Bronchial epithelial cell (primary cell): ENCODE measurements at regions not wholly inside any gene's neighbourhood (a gene's known extent, or its start where the extent isn't known, plus 50 kb on each side); places are given as distances from the start of the nearest gene placed in this dataset.
A peak's percentile ranks its signal among the peaks of the same experiment; 100 is the strongest.

Experiments
- DNase-seq: peaks from one replicate; pipeline ENCODE4 v3.0.0-alpha.2; 2010; ENCODE audit warnings: low read depth
- FAIRE-seq: peaks from 2 replicates; lab custom pipeline; 2011; peaks lifted over from hg19 to GRCh38; lab: Jason Lieb, UNC
- H3K27me3 ChIP-seq: 2 replicates; pipeline ENCODE4 v1.5.1; 2011; ENCODE audit warnings: low read length; ENCODE audit not compliant: control insufficient read depth, insufficient read depth
- H3K36me3 ChIP-seq: 2 replicates; pipeline ENCODE4 v1.5.1; 2011; ENCODE audit warnings: low read length; ENCODE audit not compliant: control insufficient read depth, insufficient read depth
- H3K4me3 ChIP-seq: 2 replicates; pipeline ENCODE4 v1.5.1; 2011; ENCODE audit warnings: mild to moderate bottlenecking, low read depth, low read length, control low read depth
- TF ChIP-seq, protein P1 (sequence below): IDR thresholded peaks from 2 replicates; pipeline ENCODE4 v1.5.1; 2011; ENCODE audit warnings: mild to moderate bottlenecking, moderate library complexity, low read length, control low read depth, inconsistent platforms; ENCODE audit not compliant: insufficient read depth, severe bottlenecking

DNA sequence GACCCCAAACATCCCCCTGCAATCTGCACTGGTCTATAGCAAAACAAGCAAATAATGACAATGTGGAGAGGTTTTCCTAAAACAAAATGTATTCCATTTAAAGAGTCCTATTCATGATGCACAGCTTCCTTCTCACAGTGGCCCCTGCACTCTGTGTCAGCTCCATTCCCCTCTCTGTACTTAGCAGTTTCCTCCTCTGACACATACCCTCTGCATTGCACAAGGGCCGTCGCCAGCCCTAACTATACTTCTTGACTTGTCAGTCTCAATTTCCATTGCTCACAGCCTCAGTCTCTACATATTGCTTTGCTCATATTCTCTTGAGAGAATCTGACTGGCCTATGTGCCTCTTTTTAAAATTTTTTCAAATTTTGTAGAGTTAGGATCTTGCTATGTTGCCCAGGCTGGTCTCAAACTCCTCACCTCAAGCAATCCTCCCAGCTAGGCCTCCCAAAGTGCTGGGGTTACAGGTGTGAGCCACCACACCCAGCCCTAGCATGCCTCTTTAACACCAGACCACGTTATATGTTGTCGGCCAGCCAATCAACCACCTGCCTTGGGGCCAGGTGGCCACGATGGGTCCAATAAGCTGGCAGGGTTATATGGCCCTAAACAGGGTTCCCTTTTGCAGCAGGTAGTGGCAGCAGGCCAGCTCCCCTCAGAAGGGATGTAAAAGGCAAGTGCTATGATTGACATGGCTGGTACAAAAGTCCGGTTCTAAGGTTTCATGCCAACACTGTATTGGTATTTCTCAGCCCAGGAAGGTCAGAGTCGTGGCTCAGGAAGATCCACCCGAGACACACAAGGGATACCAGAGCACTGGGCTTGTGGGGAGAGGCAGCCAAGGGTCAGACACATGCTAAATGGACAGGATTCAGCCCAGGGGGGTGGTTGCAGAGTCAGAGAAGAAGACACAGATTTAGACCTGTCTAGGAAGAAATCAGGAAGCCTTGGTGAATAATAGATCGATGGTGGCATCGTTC lies 59.0 kb upstream of the SMAD3 start:
- H3K4me3 ChIP-seq = no peak overlapping the region
- TF ChIP-seq, protein P1, sequence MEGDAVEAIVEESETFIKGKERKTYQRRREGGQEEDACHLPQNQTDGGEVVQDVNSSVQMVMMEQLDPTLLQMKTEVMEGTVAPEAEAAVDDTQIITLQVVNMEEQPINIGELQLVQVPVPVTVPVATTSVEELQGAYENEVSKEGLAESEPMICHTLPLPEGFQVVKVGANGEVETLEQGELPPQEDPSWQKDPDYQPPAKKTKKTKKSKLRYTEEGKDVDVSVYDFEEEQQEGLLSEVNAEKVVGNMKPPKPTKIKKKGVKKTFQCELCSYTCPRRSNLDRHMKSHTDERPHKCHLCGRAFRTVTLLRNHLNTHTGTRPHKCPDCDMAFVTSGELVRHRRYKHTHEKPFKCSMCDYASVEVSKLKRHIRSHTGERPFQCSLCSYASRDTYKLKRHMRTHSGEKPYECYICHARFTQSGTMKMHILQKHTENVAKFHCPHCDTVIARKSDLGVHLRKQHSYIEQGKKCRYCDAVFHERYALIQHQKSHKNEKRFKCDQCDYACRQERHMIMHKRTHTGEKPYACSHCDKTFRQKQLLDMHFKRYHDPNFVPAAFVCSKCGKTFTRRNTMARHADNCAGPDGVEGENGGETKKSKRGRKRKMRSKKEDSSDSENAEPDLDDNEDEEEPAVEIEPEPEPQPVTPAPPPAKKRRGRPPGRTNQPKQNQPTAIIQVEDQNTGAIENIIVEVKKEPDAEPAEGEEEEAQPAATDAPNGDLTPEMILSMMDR = no peak
- no peaks in the 10 kb centered on the region for H3K27me3 ChIP-seq
- DNase-seq (peak; percentile 33), FAIRE-seq (no peak)
- no peaks in the 10 kb centered on the region for H3K36me3 ChIP-seq

DNA sequence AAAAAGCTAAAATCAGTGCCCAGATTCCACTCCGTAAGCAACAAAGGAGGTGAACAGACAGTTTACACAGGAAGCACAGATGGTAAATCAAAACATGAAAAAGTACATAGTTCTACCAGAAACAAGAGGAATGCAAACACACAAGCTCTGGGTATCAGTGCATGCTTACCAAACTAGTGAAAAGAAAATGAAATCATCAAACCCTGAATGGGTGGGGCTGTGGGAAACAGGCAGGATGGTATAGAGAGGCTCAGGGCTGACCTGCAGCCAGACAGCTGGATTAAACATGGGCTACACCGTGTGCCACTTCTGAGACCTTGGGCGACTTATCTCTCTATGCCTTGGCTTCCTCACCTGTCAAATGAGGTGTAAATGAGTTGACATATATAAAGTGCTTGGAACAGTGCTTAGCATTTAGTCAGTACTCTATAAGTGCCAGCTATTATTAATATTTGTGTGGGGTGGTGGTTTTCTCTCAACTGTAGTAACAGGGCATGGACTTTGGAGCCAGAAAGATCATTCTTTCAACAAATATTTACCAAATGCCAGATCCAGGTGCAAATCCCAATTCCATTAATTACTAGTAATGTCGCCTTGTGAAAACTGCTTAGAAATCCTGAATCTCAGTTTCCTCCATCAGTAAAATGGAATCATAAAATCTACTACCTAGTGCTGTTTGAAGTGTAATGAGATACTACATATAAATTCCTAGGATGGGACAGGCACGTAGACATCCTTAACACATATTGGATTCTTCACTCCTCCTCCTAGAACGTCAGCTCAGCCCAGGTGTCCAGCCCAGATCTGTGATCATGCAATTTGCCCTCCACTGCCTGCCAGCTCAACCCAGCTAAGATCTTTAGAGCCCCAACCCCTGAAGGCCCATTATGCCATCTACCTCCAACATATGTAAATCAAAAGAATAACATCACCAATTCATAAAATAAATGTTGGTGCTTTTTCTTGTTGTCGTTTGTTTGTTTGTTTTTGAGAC lies 55.5 kb upstream of the SMAD3 start:
- TF ChIP-seq, protein P1 = no peak
- DNase-seq (no peak), FAIRE-seq (no peak)
- no peak overlapping the region for H3K4me3 ChIP-seq
- no peaks in the 10 kb centered on the region for H3K27me3 ChIP-seq
- no peaks in the 10 kb centered on the region for H3K36me3 ChIP-seq

DNA sequence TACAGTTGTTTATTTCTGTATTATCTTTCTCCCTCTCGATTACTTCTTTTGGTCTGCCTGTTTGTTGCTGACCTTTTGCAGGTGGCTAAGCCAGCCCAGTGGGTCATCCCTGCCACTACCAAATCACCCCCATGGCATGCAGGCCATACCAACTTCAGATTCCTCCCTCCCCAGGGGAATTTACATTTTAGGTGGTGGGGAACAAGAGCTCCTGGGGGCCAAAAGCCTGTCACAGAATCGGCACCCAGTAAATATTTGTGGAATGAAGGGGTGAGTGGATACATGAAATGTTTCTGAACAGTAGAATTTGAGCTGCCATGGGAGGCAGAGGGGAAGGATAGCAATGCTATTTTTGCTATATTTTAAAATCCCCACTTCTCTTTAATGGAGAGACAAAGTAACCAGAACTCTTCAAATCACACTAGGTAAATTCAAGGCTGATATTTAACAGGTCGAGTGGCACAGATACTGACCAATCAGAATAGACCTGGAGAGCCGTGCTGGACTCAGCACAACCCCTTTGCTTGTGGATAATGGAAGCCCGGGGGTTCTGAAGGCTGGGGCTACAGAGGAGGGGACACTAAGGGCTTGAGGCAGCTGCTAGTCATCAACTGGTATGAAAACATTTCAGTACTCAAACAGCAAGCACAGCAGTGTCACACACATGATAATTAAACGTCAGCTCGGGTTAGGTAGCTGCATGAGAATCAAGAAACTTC lies 54.3 kb upstream of the SMAD3 start:
- Histone ChIP-seq H3K36me3 (no peaks in the 10 kb centered on the region), H3K4me3 (no peak overlapping the region), H3K27me3 (no peaks in the 10 kb centered on the region)
- TF ChIP-seq, protein P1 = no peak
- DNase-seq (no peak), FAIRE-seq (no peak)

DNA sequence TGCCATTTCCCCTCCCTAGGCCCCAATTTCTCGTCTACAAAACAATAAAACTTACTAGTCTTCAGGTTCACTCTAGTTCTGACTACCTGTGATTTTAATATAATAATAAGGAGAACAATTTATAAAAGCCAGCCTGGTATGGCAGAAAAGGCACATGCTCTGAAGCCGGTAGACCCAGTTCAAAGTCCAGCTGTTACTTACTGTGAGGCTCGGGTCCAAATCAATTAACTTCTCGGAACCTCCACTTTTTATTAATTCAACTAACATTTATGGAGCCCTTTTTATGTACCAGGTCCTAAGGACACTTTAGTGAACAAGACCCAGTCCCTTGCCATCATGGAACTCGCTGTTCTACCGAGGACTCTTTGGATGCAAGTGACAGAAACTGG lies 53.8 kb upstream of the SMAD3 start:
- TF ChIP-seq, protein P1 = no peak
- FAIRE-seq = no peak
- DNase-seq = no peak
- Histone ChIP-seq H3K27me3 (no peaks in the 10 kb centered on the region), H3K36me3 (no peaks in the 10 kb centered on the region), H3K4me3 (no peak overlapping the region)

DNA sequence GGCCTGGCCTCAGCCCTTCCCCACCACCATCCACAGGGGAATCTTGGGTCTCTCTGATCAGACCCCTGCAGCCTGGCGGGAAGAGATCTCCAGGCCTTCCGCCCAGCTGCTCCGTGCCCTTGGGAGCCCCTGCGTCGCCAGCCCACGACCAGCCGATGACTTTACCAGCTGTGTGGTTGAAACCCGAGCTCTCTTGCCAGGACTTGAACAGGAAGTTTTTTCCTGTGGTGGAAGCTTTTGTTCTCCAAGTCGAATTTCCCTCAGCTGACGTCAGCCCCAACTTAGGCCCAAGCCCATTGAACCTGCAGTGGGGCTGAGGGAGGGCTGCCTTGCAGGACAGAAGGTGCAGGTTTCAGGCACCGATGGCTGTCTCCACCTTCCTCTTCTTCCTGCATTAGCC lies 51.7 kb upstream of the SMAD3 start:
- TF ChIP-seq, protein P1 = no peak
- Histone ChIP-seq H3K36me3 (no peaks in the 10 kb centered on the region), H3K4me3 (no peak overlapping the region), H3K27me3 (peaks cover 2% of the 10 kb centered on the region)
- peak; percentile 94 for DNase-seq
- FAIRE-seq = no peak
